ENCODE measurements at regions not wholly inside any gene's neighbourhood (a gene's known extent, or its start where the extent isn't known, plus 50 kb on each side); places are given as distances from the start of the nearest gene placed in this dataset.

DNA sequence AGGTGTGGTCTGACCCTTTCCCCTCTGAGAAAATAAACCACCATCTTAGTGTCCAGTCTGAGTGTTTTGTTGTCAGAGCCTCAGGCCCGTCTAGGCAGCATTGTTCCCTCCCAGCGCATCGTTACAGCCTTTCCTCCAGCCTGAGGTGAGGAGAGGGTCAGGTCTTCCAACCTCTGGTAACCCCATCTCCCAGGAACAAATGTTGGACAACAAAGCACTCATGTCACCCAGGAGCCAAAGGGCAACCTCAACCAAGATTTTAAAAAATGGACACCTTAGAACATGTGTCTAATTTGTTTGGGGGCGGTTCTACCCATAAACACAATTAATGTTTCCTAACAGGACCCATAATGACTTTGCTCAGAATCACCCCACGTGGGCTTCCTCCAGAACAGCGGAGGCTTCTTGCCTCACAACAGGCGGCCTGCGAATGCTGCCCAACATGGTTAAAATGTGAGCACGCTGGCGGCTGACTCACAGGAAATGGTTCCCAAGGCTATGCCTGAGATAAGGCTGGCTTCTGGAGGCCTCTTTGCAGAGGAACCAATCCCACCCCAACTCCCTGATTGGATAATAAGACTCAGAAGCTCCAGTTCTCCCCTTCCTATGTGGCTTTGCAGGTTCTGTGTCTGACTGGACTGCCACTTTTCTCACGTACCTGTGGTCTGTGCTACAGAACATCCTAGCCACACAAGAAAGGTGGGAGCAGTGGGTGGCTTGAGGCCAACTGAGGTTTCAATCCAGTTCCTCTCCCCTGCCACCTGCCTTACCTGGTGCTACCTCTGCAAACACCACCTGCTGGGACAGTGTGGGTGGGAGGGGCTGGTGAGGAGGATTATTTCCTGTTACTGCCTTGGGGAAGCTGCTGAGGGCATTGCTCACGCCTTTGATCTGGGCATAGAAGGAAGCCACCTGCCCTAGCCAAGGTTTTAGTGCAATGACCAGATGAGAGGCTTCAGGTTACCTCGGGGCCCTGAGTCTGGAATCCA, 108.8 kb downstream of the B3GNT2 start:
- TF ChIP-seq, protein P1, sequence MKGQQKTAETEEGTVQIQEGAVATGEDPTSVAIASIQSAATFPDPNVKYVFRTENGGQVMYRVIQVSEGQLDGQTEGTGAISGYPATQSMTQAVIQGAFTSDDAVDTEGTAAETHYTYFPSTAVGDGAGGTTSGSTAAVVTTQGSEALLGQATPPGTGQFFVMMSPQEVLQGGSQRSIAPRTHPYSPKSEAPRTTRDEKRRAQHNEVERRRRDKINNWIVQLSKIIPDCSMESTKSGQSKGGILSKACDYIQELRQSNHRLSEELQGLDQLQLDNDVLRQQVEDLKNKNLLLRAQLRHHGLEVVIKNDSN (CRISPR knock-in tag; IDR thresholded peaks at IDR 0.05): no peak
- TF ChIP-seq, protein P2, sequence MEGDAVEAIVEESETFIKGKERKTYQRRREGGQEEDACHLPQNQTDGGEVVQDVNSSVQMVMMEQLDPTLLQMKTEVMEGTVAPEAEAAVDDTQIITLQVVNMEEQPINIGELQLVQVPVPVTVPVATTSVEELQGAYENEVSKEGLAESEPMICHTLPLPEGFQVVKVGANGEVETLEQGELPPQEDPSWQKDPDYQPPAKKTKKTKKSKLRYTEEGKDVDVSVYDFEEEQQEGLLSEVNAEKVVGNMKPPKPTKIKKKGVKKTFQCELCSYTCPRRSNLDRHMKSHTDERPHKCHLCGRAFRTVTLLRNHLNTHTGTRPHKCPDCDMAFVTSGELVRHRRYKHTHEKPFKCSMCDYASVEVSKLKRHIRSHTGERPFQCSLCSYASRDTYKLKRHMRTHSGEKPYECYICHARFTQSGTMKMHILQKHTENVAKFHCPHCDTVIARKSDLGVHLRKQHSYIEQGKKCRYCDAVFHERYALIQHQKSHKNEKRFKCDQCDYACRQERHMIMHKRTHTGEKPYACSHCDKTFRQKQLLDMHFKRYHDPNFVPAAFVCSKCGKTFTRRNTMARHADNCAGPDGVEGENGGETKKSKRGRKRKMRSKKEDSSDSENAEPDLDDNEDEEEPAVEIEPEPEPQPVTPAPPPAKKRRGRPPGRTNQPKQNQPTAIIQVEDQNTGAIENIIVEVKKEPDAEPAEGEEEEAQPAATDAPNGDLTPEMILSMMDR (IDR thresholded peaks at IDR 0.05): no peak
- TF ChIP-seq, protein P3, sequence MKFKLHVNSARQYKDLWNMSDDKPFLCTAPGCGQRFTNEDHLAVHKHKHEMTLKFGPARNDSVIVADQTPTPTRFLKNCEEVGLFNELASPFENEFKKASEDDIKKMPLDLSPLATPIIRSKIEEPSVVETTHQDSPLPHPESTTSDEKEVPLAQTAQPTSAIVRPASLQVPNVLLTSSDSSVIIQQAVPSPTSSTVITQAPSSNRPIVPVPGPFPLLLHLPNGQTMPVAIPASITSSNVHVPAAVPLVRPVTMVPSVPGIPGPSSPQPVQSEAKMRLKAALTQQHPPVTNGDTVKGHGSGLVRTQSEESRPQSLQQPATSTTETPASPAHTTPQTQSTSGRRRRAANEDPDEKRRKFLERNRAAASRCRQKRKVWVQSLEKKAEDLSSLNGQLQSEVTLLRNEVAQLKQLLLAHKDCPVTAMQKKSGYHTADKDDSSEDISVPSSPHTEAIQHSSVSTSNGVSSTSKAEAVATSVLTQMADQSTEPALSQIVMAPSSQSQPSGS (CRISPR knock-in tag; IDR thresholded peaks at IDR 0.05; ENCODE audit: borderline replicate concordance, low read depth): no peak
- TF ChIP-seq, protein P4, sequence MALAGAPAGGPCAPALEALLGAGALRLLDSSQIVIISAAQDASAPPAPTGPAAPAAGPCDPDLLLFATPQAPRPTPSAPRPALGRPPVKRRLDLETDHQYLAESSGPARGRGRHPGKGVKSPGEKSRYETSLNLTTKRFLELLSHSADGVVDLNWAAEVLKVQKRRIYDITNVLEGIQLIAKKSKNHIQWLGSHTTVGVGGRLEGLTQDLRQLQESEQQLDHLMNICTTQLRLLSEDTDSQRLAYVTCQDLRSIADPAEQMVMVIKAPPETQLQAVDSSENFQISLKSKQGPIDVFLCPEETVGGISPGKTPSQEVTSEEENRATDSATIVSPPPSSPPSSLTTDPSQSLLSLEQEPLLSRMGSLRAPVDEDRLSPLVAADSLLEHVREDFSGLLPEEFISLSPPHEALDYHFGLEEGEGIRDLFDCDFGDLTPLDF (CRISPR knock-in tag; IDR thresholded peaks at IDR 0.05): no peak
- no peak for TF ChIP-seq TEAD4 (CRISPR knock-in tag; IDR thresholded peaks at IDR 0.05)
- TF ChIP-seq, protein P5, sequence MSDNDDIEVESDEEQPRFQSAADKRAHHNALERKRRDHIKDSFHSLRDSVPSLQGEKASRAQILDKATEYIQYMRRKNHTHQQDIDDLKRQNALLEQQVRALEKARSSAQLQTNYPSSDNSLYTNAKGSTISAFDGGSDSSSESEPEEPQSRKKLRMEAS (CRISPR knock-in tag; IDR thresholded peaks at IDR 0.05): no peak
- TF ChIP-seq, protein P6, sequence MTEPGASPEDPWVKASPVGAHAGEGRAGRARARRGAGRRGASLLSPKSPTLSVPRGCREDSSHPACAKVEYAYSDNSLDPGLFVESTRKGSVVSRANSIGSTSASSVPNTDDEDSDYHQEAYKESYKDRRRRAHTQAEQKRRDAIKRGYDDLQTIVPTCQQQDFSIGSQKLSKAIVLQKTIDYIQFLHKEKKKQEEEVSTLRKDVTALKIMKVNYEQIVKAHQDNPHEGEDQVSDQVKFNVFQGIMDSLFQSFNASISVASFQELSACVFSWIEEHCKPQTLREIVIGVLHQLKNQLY (CRISPR knock-in tag; IDR thresholded peaks at IDR 0.05): no peak
- TF ChIP-seq NFYB (CRISPR knock-in tag; conservative IDR thresholded peaks at IDR 0.05; ENCODE audit: low read depth): no peak
- no peak for TF ChIP-seq OVOL2 (CRISPR knock-in tag; IDR thresholded peaks at IDR 0.05; ENCODE audit: borderline replicate concordance)
- no peak for TF ChIP-seq FOXJ3 (CRISPR knock-in tag; IDR thresholded peaks at IDR 0.05; ENCODE audit: borderline replicate concordance)
- TF ChIP-seq CREB1 (CRISPR knock-in tag; IDR thresholded peaks at IDR 0.05): no peak

All from WTC11 (cell line).